ENCODE measurements at regions not wholly inside any gene's neighbourhood (a gene's known extent, or its start where the extent isn't known, plus 50 kb on each side); places are given as distances from the start of the nearest gene placed in this dataset.
"Not testable (repeated sequence)": the region's sequence is repeated elsewhere in the genome, so short reads cannot be mapped to it uniquely, and the experiment has no call there.

- Histone ChIP-seq H3K4me3 (ENCODE audit: insufficient read depth, low read depth, low read length) (no peak overlapping the region), H3K36me3 (replicated peaks; ENCODE audit: control insufficient read depth, insufficient read depth, low read length) (no peaks in the 10 kb centered on the region), H3K27me3 (ENCODE audit: control insufficient read depth, insufficient read depth, low read length) (no peaks in the 10 kb centered on the region)
- DNase-seq, result no peak
Observed at GRCh38 chr15:95059346-95059905, 828.1 kb downstream of the MCTP2 start.

GRCh38 chr15:95068701-95069521, 837.5 kb downstream of the MCTP2 start:
- no peaks in the 10 kb centered on the region for H3K36me3 ChIP-seq (replicated peaks; ENCODE audit: control insufficient read depth, insufficient read depth, low read length)
- H3K27me3 ChIP-seq (ENCODE audit: control insufficient read depth, insufficient read depth, low read length), result no peaks in the 10 kb centered on the region
- DNase-seq, result no peak
- H3K4me3 ChIP-seq (ENCODE audit: insufficient read depth, low read depth, low read length), result no peak overlapping the region

GRCh38 chr15:95075792-95076677, 844.7 kb downstream of the MCTP2 start:
- H3K36me3 ChIP-seq (replicated peaks; ENCODE audit: control insufficient read depth, insufficient read depth, low read length), result no peaks in the 10 kb centered on the region
- no peak for DNase-seq
- no peaks in the 10 kb centered on the region for H3K27me3 ChIP-seq (ENCODE audit: control insufficient read depth, insufficient read depth, low read length)
- H3K4me3 ChIP-seq (ENCODE audit: insufficient read depth, low read depth, low read length), result no peak overlapping the region

GRCh38 chr15:95076678-95076990, 845.3 kb downstream of the MCTP2 start:
- no peak for DNase-seq
- no peaks in the 10 kb centered on the region for H3K36me3 ChIP-seq (replicated peaks; ENCODE audit: control insufficient read depth, insufficient read depth, low read length)
- no peaks in the 10 kb centered on the region for H3K27me3 ChIP-seq (ENCODE audit: control insufficient read depth, insufficient read depth, low read length)
- no peak overlapping the region for H3K4me3 ChIP-seq (ENCODE audit: insufficient read depth, low read depth, low read length)

- DNase-seq, result no peak
- H3K36me3 ChIP-seq (replicated peaks; ENCODE audit: control insufficient read depth, insufficient read depth, low read length), result no peaks in the 10 kb centered on the region
- no peaks in the 10 kb centered on the region for H3K27me3 ChIP-seq (ENCODE audit: control insufficient read depth, insufficient read depth, low read length)
- H3K4me3 ChIP-seq (ENCODE audit: insufficient read depth, low read depth, low read length), result no peak overlapping the region
Observed at GRCh38 chr15:95078003-95078402, 846.6 kb downstream of the MCTP2 start.

- H3K36me3 ChIP-seq (replicated peaks; ENCODE audit: control insufficient read depth, insufficient read depth, low read length); DNase-seq; H3K4me3 ChIP-seq (ENCODE audit: insufficient read depth, low read depth, low read length); H3K27me3 ChIP-seq (ENCODE audit: control insufficient read depth, insufficient read depth, low read length): not testable (repeated sequence)
Observed at GRCh38 chr15:95080228-95080627, 848.9 kb downstream of the MCTP2 start.

- H3K36me3 ChIP-seq (replicated peaks; ENCODE audit: control insufficient read depth, insufficient read depth, low read length), result no peaks in the 10 kb centered on the region
- no peak overlapping the region for H3K4me3 ChIP-seq (ENCODE audit: insufficient read depth, low read depth, low read length)
- DNase-seq, result no peak
- no peaks in the 10 kb centered on the region for H3K27me3 ChIP-seq (ENCODE audit: control insufficient read depth, insufficient read depth, low read length)
Observed at GRCh38 chr15:95085056-95085455, 853.7 kb downstream of the MCTP2 start.

- no peaks in the 10 kb centered on the region for H3K27me3 ChIP-seq (ENCODE audit: control insufficient read depth, insufficient read depth, low read length)
- no peak for DNase-seq
- no peak overlapping the region for H3K4me3 ChIP-seq (ENCODE audit: insufficient read depth, low read depth, low read length)
- no peaks in the 10 kb centered on the region for H3K36me3 ChIP-seq (replicated peaks; ENCODE audit: control insufficient read depth, insufficient read depth, low read length)
Observed at GRCh38 chr15:95086531-95087252, 855.3 kb downstream of the MCTP2 start.

GRCh38 chr15:95087253-95087609, 855.9 kb downstream of the MCTP2 start:
- Histone ChIP-seq H3K4me3 (ENCODE audit: insufficient read depth, low read depth, low read length) (no peak overlapping the region), H3K27me3 (ENCODE audit: control insufficient read depth, insufficient read depth, low read length) (no peaks in the 10 kb centered on the region), H3K36me3 (replicated peaks; ENCODE audit: control insufficient read depth, insufficient read depth, low read length) (no peaks in the 10 kb centered on the region)
- DNase-seq, result no peak

GRCh38 chr15:95091444-95091843, 860.1 kb downstream of the MCTP2 start:
- peak; percentile 12 for DNase-seq
- Histone ChIP-seq H3K27me3 (ENCODE audit: control insufficient read depth, insufficient read depth, low read length) (no peaks in the 10 kb centered on the region), H3K36me3 (replicated peaks; ENCODE audit: control insufficient read depth, insufficient read depth, low read length) (no peaks in the 10 kb centered on the region), H3K4me3 (ENCODE audit: insufficient read depth, low read depth, low read length) (no peak overlapping the region)

- H3K27me3 ChIP-seq (ENCODE audit: control insufficient read depth, insufficient read depth, low read length), result no peaks in the 10 kb centered on the region
- no peaks in the 10 kb centered on the region for H3K36me3 ChIP-seq (replicated peaks; ENCODE audit: control insufficient read depth, insufficient read depth, low read length)
- DNase-seq, result no peak
- no peak overlapping the region for H3K4me3 ChIP-seq (ENCODE audit: insufficient read depth, low read depth, low read length)
Observed at GRCh38 chr15:95095250-95095649, 863.9 kb downstream of the MCTP2 start.

GRCh38 chr15:95096651-95097050, 865.3 kb downstream of the MCTP2 start:
- H3K27me3 ChIP-seq (ENCODE audit: control insufficient read depth, insufficient read depth, low read length), result no peaks in the 10 kb centered on the region
- H3K36me3 ChIP-seq (replicated peaks; ENCODE audit: control insufficient read depth, insufficient read depth, low read length), result no peaks in the 10 kb centered on the region
- no peak for DNase-seq
- H3K4me3 ChIP-seq (ENCODE audit: insufficient read depth, low read depth, low read length), result no peak overlapping the region

- Histone ChIP-seq H3K4me3 (ENCODE audit: insufficient read depth, low read depth, low read length) (no peak overlapping the region), H3K36me3 (replicated peaks; ENCODE audit: control insufficient read depth, insufficient read depth, low read length) (no peaks in the 10 kb centered on the region), H3K27me3 (ENCODE audit: control insufficient read depth, insufficient read depth, low read length) (no peaks in the 10 kb centered on the region)
- DNase-seq, result no peak
Observed at GRCh38 chr15:95097361-95097760, 866.0 kb downstream of the MCTP2 start.

GRCh38 chr15:95105229-95105628, 873.9 kb downstream of the MCTP2 start:
- no peaks in the 10 kb centered on the region for H3K36me3 ChIP-seq (replicated peaks; ENCODE audit: control insufficient read depth, insufficient read depth, low read length)
- H3K4me3 ChIP-seq (ENCODE audit: insufficient read depth, low read depth, low read length), result no peak overlapping the region
- H3K27me3 ChIP-seq (ENCODE audit: control insufficient read depth, insufficient read depth, low read length), result no peaks in the 10 kb centered on the region
- no peak for DNase-seq
